WTC11 (cell line): ENCODE measurements at regions not wholly inside any gene's neighbourhood (a gene's known extent, or its start where the extent isn't known, plus 50 kb on each side); places are given as distances from the start of the nearest gene placed in this dataset.

Experiments used
- CTCF ChIP-seq: fragments of 200-600 bp; IDR thresholded peaks from 2 replicates; pipeline ENCODE4 v1.8.0; 2022; ENCODE audit warnings: antibody characterized with exemption
- IRF2 ChIP-seq: sonication (generic); formaldehyde crosslinking; IDR thresholded peaks from 2 replicates; pipeline ENCODE4 v1.8.0; 2022; ENCODE audit warnings: low read depth, missing genetic modification reagents, borderline replicate concordance
- TF ChIP-seq, protein P1 (sequence below): sonication (generic); formaldehyde crosslinking; IDR thresholded peaks from 2 replicates; pipeline ENCODE4 v1.8.0; 2022; ENCODE audit warnings: mild to moderate bottlenecking, missing genetic modification reagents

GRCh38 chr10:92747600-92747999, 57.8 kb downstream of the HHEX start:
- TF ChIP-seq, protein P1, sequence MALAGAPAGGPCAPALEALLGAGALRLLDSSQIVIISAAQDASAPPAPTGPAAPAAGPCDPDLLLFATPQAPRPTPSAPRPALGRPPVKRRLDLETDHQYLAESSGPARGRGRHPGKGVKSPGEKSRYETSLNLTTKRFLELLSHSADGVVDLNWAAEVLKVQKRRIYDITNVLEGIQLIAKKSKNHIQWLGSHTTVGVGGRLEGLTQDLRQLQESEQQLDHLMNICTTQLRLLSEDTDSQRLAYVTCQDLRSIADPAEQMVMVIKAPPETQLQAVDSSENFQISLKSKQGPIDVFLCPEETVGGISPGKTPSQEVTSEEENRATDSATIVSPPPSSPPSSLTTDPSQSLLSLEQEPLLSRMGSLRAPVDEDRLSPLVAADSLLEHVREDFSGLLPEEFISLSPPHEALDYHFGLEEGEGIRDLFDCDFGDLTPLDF, result no peak
- TF ChIP-seq CTCF (no peak), IRF2 (CRISPR knock-in tag) (no peak)
